Chondrocyte (in vitro differentiated cells): ENCODE measurements at regions not wholly inside any gene's neighbourhood (a gene's known extent, or its start where the extent isn't known, plus 50 kb on each side); places are given as distances from the start of the nearest gene placed in this dataset.
"Not testable (repeated sequence)": the region's sequence is repeated elsewhere in the genome, so short reads cannot be mapped to it uniquely, and the experiment has no call there.

Experiments
- DNase-seq: peaks from one replicate; pipeline ENCODE4 v3.0.0; 2021; ENCODE audit warnings: mixed read lengths, low spot score
- H3K27ac Mint-ChIP-seq: one replicate; pipeline ENCODE4 v1.8.0; 2021; ENCODE audit warnings: mild to moderate bottlenecking, moderate library complexity, mixed read lengths; ENCODE audit not compliant: unreplicated experiment
- H3K27me3 Mint-ChIP-seq: 2 replicates; pipeline ENCODE4 v1.8.0; 2021; ENCODE audit warnings: low read depth, mixed read lengths
- H3K36me3 Mint-ChIP-seq: 2 replicates; pipeline ENCODE4 v1.8.0; 2021; ENCODE audit warnings: low read depth, mixed read lengths
- H3K4me1 Mint-ChIP-seq: 2 replicates; pipeline ENCODE4 v1.8.0; 2021; ENCODE audit warnings: low read depth, mild to moderate bottlenecking, mixed read lengths
- H3K4me3 Mint-ChIP-seq: one replicate; pipeline ENCODE4 v1.8.0; 2021; ENCODE audit warnings: mild to moderate bottlenecking, moderate library complexity, mixed read lengths; ENCODE audit not compliant: unreplicated experiment
- H3K9me3 Mint-ChIP-seq: 2 replicates; pipeline ENCODE4 v1.8.0; 2021; ENCODE audit warnings: low read depth, mixed read lengths
- TF ChIP-seq, protein P1 (sequence below): fragments of 200-600 bp; sonication (generic); IDR thresholded peaks from 2 replicates; pipeline ENCODE4 v1.5.0; 2021; ENCODE audit warnings: antibody characterized with exemption, mild to moderate bottlenecking, moderate library complexity

GRCh38 chr1:144066071-144066813 lies 94.5 kb upstream of the FAM72C start:
- not testable (repeated sequence) for H3K36me3 Mint-ChIP-seq, H3K27ac Mint-ChIP-seq

GRCh38 chr1:144065299-144066060 lies 93.7 kb upstream of the FAM72C start:
- not testable (repeated sequence) for H3K27me3 Mint-ChIP-seq, H3K9me3 Mint-ChIP-seq, DNase-seq, H3K27ac Mint-ChIP-seq, H3K4me1 Mint-ChIP-seq, H3K4me3 Mint-ChIP-seq, H3K36me3 Mint-ChIP-seq

More at GRCh38 chr1:144066071-144066813, 94.5 kb upstream of the FAM72C start:
- DNase-seq, H3K4me1 Mint-ChIP-seq, H3K4me3 Mint-ChIP-seq, H3K27me3 Mint-ChIP-seq, H3K9me3 Mint-ChIP-seq: not testable (repeated sequence)

- not testable (repeated sequence) for DNase-seq, H3K4me3 Mint-ChIP-seq, H3K27ac Mint-ChIP-seq, H3K9me3 Mint-ChIP-seq, H3K4me1 Mint-ChIP-seq, H3K27me3 Mint-ChIP-seq, H3K36me3 Mint-ChIP-seq
Measured at GRCh38 chr1:144049365-144049764, 77.6 kb upstream of the FAM72C start.

GRCh38 chr1:144046645-144047044 lies 74.9 kb upstream of the FAM72C start:
- not testable (repeated sequence) for H3K9me3 Mint-ChIP-seq, H3K4me1 Mint-ChIP-seq, H3K36me3 Mint-ChIP-seq, H3K27ac Mint-ChIP-seq, DNase-seq, H3K27me3 Mint-ChIP-seq, H3K4me3 Mint-ChIP-seq

GRCh38 chr1:144045751-144046546 lies 74.2 kb upstream of the FAM72C start:
- H3K27me3 Mint-ChIP-seq, DNase-seq, H3K4me3 Mint-ChIP-seq, H3K36me3 Mint-ChIP-seq, H3K9me3 Mint-ChIP-seq, H3K27ac Mint-ChIP-seq, H3K4me1 Mint-ChIP-seq: not testable (repeated sequence)
- TF ChIP-seq, protein P1, sequence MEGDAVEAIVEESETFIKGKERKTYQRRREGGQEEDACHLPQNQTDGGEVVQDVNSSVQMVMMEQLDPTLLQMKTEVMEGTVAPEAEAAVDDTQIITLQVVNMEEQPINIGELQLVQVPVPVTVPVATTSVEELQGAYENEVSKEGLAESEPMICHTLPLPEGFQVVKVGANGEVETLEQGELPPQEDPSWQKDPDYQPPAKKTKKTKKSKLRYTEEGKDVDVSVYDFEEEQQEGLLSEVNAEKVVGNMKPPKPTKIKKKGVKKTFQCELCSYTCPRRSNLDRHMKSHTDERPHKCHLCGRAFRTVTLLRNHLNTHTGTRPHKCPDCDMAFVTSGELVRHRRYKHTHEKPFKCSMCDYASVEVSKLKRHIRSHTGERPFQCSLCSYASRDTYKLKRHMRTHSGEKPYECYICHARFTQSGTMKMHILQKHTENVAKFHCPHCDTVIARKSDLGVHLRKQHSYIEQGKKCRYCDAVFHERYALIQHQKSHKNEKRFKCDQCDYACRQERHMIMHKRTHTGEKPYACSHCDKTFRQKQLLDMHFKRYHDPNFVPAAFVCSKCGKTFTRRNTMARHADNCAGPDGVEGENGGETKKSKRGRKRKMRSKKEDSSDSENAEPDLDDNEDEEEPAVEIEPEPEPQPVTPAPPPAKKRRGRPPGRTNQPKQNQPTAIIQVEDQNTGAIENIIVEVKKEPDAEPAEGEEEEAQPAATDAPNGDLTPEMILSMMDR, result peak; percentile 47

DNA sequence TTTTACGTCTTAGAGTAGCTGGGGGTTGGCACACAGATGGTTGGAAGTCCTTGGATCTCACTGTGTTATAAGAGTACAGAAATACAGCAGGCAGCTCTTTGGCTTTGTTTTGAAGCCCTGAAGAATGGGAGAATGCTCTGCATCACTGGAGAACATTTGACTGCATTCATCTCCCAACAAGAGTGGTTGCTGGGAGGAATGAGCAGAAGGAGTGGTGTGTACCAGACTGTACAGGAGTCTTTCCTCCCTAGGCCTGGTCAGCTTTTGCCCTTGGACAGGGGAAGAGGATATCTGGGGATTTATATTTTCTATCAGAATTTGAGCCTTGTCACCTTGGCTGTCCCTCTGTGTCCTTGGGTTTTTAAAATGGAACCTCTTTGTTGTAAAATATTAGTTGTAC lies 70.5 kb upstream of the FAM72C start:
- not testable (repeated sequence) for H3K36me3 Mint-ChIP-seq, H3K4me1 Mint-ChIP-seq, H3K9me3 Mint-ChIP-seq, H3K4me3 Mint-ChIP-seq, H3K27me3 Mint-ChIP-seq, H3K27ac Mint-ChIP-seq, DNase-seq

DNA sequence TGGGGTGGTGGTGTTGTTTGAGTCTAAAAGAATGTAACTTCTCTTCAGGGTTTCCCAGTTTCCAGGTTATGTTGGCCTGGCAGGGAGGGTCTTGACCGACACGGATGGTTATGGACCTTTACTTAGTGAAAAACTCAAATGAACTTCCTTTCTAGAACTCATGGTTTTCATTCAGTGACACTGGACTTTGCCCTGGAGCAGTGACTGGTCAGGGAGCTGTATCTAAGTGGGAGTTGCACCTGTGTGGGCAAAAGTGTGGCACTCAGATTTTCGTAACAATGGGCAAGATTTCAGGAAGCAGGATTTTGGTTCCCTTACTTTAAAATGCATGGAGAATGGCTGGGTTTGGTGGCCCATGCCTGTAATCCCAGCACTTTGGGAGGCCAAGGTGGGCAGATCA lies 68.5 kb upstream of the FAM72C start:
- not testable (repeated sequence) for DNase-seq, H3K27ac Mint-ChIP-seq, H3K9me3 Mint-ChIP-seq, H3K36me3 Mint-ChIP-seq, H3K4me1 Mint-ChIP-seq, H3K4me3 Mint-ChIP-seq, H3K27me3 Mint-ChIP-seq

- not testable (repeated sequence) for DNase-seq, H3K4me1 Mint-ChIP-seq, H3K27me3 Mint-ChIP-seq, H3K36me3 Mint-ChIP-seq, H3K4me3 Mint-ChIP-seq, H3K9me3 Mint-ChIP-seq, H3K27ac Mint-ChIP-seq
Measured at GRCh38 chr1:144034045-144034444, 62.3 kb upstream of the FAM72C start.

GRCh38 chr1:144031550-144031949 lies 59.8 kb upstream of the FAM72C start:
- H3K36me3 Mint-ChIP-seq, DNase-seq, H3K4me3 Mint-ChIP-seq, H3K9me3 Mint-ChIP-seq, H3K27me3 Mint-ChIP-seq, H3K4me1 Mint-ChIP-seq, H3K27ac Mint-ChIP-seq: not testable (repeated sequence)

DNA sequence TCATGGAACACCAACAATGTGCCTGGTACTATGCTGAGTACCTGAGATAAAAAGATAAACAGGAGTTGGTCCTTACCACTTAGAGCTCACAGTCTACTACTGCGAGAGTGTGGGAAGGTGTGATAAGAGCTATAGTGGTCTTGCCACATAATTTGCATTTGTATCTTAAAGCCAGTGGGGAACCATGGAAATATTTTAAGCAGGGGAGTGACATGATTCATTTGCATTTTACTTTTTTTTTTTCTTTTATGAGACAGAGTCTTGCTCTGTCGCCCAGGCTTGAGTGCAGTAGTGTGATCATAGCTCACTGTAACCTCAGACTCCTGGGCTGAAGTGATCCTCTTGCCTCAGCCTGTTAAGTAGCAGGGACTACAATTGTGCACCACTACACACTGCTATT lies 54.2 kb upstream of the FAM72C start:
- DNase-seq, H3K36me3 Mint-ChIP-seq, H3K27me3 Mint-ChIP-seq, H3K9me3 Mint-ChIP-seq, H3K4me1 Mint-ChIP-seq, H3K4me3 Mint-ChIP-seq, H3K27ac Mint-ChIP-seq: not testable (repeated sequence)

- not testable (repeated sequence) for DNase-seq, H3K4me3 Mint-ChIP-seq, H3K4me1 Mint-ChIP-seq, H3K9me3 Mint-ChIP-seq, H3K27ac Mint-ChIP-seq, H3K27me3 Mint-ChIP-seq, H3K36me3 Mint-ChIP-seq
Measured at GRCh38 chr1:144021690-144022384, 50.1 kb upstream of the FAM72C start.
